ENCODE measurements at regions not wholly inside any gene's neighbourhood (a gene's known extent, or its start where the extent isn't known, plus 50 kb on each side); places are given as distances from the start of the nearest gene placed in this dataset.

DNA sequence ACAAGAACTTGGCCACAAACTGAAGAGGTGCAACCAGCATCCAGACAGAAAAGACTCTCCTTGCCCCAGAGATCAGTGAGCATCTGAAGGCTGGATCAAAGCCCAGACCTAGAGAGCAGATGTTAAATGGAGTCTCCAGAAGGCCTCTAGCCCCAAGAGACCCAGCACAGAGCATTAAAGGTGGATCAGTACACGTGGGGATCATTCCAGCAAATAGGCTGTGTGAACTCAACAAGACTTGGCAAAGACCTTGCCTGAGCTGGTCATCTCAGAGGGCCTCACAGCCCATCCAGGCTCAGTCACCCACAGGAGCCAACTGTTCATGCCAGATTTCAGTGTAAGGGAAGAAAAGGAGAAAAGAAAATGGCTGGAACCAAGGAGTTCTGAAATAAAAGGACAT, 214.0 kb downstream of the ENC1 start:
- POLR2A ChIA-PET: no interaction called here
- Histone ChIP-seq H3K36me3 (ENCODE audit: control insufficient read depth in 2 of 2, insufficient read depth in 1 of 2, low read length in 2 of 2) (no peaks in the 10 kb centered on the region), H3K4me3 (ENCODE audit: low read depth, low read length) (no peak overlapping the region), H3K9me3 (ENCODE audit: control insufficient read depth, insufficient read depth, low read depth, low read length) (no peaks in the 10 kb centered on the region), H3K4me1 (ENCODE audit: control insufficient read depth, insufficient read depth, low read length) (no peaks in the 10 kb centered on the region), H3K27ac (ENCODE audit: extremely low read depth, low read depth, low read length) (no peak overlapping the region)
- CTCF ChIA-PET: no interaction called here
- TF ChIP-seq, protein P1, sequence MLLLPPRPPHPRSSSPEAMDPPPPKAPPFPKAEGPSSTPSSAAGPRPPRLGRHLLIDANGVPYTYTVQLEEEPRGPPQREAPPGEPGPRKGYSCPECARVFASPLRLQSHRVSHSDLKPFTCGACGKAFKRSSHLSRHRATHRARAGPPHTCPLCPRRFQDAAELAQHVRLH (tag by site-specific recombination; IDR thresholded peaks at IDR 0.05): no peak
- TF ChIP-seq PRDM1 (tag by site-specific recombination; IDR thresholded peaks at IDR 0.05) (no peak), ZNF549 (tag by site-specific recombination; IDR thresholded peaks at IDR 0.05) (no peak), KLF8 (tag by site-specific recombination; IDR thresholded peaks at IDR 0.05) (no peak), ZNF626 (tag by site-specific recombination; IDR thresholded peaks at IDR 0.05) (no peak), ZNF112 (tag by site-specific recombination; IDR thresholded peaks at IDR 0.05) (no peak), ZNF629 (tag by site-specific recombination; IDR thresholded peaks at IDR 0.05) (no peak), SALL2 (tag by site-specific recombination; IDR thresholded peaks at IDR 0.05; ENCODE audit: borderline replicate concordance) (no peak), ZNF37A (tag by site-specific recombination; IDR thresholded peaks at IDR 0.05) (no peak), ZNF830 (tag by site-specific recombination; IDR thresholded peaks at IDR 0.05; ENCODE audit: low read depth) (no peak), ZNF658 (tag by site-specific recombination; IDR thresholded peaks at IDR 0.05) (no peak), ZNF837 (tag by site-specific recombination; IDR thresholded peaks at IDR 0.05) (no peak), ZNF155 (tag by site-specific recombination; IDR thresholded peaks at IDR 0.05) (no peak), REST (tag by site-specific recombination; IDR thresholded peaks at IDR 0.05) (no peak), BCL11A (tag by site-specific recombination; IDR thresholded peaks at IDR 0.05; ENCODE audit: low read depth) (no peak), ZNF169 (tag by site-specific recombination; IDR thresholded peaks at IDR 0.05) (no peak)

- no peak overlapping the region for H3K27ac ChIP-seq (ENCODE audit: extremely low read depth, low read depth, low read length)
- ChIA-PET POLR2A (no interaction called here), CTCF (no interaction called here)
- H3K9me3 ChIP-seq (ENCODE audit: control insufficient read depth, insufficient read depth, low read depth, low read length): no peaks in the 10 kb centered on the region
- no peak for TF ChIP-seq ZNF792 (tag by site-specific recombination; IDR thresholded peaks at IDR 0.05)
- TF ChIP-seq, protein P2, sequence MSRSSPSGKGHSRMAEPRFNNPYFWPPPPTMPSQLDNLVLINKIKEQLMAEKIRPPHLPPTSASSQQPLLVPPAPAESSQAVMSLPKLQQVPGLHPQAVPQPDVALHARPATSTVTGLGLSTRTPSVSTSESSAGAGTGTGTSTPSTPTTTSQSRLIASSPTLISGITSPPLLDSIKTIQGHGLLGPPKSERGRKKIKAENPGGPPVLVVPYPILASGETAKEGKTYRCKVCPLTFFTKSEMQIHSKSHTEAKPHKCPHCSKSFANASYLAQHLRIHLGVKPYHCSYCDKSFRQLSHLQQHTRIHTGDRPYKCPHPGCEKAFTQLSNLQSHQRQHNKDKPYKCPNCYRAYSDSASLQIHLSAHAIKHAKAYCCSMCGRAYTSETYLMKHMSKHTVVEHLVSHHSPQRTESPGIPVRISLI (tag by site-specific recombination; IDR thresholded peaks at IDR 0.05): no peak
- no peak for TF ChIP-seq BCL11B (tag by site-specific recombination; IDR thresholded peaks at IDR 0.05; ENCODE audit: low read depth)
- TF ChIP-seq HOXC10 (CRISPR knock-in tag; IDR thresholded peaks at IDR 0.05): no peak
- no peak for TF ChIP-seq ZNF23 (tag by site-specific recombination; IDR thresholded peaks at IDR 0.05; ENCODE audit: borderline replicate concordance)
- TF ChIP-seq ZNF529 (tag by site-specific recombination; IDR thresholded peaks at IDR 0.05; ENCODE audit: insufficient replicate concordance): no peak
- no peaks in the 10 kb centered on the region for H3K36me3 ChIP-seq (ENCODE audit: control insufficient read depth in 2 of 2, insufficient read depth in 1 of 2, low read length in 2 of 2)
- H3K4me1 ChIP-seq (ENCODE audit: control insufficient read depth, insufficient read depth, low read length): no peaks in the 10 kb centered on the region
- H3K4me3 ChIP-seq (ENCODE audit: low read depth, low read length): no peak overlapping the region
These were observed 216.2 kb downstream of the ENC1 start for GRCh38 chr5:74424162-74424868.

Data from HEK293 (cell line).